ENCODE measurements at regions not wholly inside any gene's neighbourhood (a gene's known extent, or its start where the extent isn't known, plus 50 kb on each side); places are given as distances from the start of the nearest gene placed in this dataset.

GRCh38 chr7:17512181-17512675 lies 213.8 kb downstream of the AHR start:
- no peak overlapping the region for H3K27ac Mint-ChIP-seq
- no peak overlapping the region for H3K4me3 Mint-ChIP-seq (ENCODE audit: low read depth)
- no peaks in the 10 kb centered on the region for H3K36me3 Mint-ChIP-seq (ENCODE audit: insufficient read depth)

DNA sequence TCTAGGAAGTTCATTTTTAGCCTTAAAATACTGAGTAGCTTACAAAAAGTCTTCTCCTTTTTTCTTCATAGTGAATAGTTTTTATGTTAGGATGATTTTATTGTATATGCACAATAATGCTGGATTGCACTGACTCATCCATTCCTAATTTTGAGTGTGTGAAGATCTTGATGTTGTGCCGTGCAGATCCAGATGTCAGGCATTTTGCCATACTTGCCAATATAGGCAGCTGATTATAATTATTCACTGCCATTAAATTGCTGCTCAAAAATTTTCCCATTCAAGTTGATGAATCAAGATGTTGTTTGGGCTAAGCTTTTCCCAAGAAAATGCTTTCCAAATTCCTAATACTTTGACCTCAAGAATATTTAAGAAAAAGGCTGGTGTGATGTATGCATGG lies 218.3 kb downstream of the AHR start:
- Mint-ChIP-seq H3K36me3 (ENCODE audit: insufficient read depth) (no peaks in the 10 kb centered on the region), H3K4me1 (ENCODE audit: low read depth) (peaks cover 7% of the 10 kb centered on the region), H3K27ac (no peak overlapping the region), H3K9me3 (ENCODE audit: low read depth) (no peaks in the 10 kb centered on the region), H3K4me3 (ENCODE audit: low read depth) (no peak overlapping the region), H3K27me3 (no peaks in the 10 kb centered on the region)
- TF ChIP-seq, protein P1, sequence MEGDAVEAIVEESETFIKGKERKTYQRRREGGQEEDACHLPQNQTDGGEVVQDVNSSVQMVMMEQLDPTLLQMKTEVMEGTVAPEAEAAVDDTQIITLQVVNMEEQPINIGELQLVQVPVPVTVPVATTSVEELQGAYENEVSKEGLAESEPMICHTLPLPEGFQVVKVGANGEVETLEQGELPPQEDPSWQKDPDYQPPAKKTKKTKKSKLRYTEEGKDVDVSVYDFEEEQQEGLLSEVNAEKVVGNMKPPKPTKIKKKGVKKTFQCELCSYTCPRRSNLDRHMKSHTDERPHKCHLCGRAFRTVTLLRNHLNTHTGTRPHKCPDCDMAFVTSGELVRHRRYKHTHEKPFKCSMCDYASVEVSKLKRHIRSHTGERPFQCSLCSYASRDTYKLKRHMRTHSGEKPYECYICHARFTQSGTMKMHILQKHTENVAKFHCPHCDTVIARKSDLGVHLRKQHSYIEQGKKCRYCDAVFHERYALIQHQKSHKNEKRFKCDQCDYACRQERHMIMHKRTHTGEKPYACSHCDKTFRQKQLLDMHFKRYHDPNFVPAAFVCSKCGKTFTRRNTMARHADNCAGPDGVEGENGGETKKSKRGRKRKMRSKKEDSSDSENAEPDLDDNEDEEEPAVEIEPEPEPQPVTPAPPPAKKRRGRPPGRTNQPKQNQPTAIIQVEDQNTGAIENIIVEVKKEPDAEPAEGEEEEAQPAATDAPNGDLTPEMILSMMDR (IDR thresholded peaks at IDR 0.05; ENCODE audit: unreplicated experiment), result no peak
- no peak for DNase-seq (ENCODE audit: low spot score, unreplicated experiment)

More at GRCh38 chr7:17512181-17512675, 213.8 kb downstream of the AHR start:
- TF ChIP-seq, protein P1 (IDR thresholded peaks at IDR 0.05; ENCODE audit: unreplicated experiment), result no peak
- no peak for DNase-seq (ENCODE audit: low spot score, unreplicated experiment)
- Mint-ChIP-seq H3K27me3 (no peaks in the 10 kb centered on the region), H3K9me3 (ENCODE audit: low read depth) (no peaks in the 10 kb centered on the region), H3K4me1 (ENCODE audit: low read depth) (peaks cover 5% of the 10 kb centered on the region)

- no peak overlapping the region for H3K4me3 Mint-ChIP-seq (ENCODE audit: low read depth)
- TF ChIP-seq, protein P1 (IDR thresholded peaks at IDR 0.05; ENCODE audit: unreplicated experiment), result no peak
- H3K27me3 Mint-ChIP-seq, result no peaks in the 10 kb centered on the region
- DNase-seq (ENCODE audit: low spot score, unreplicated experiment), result no peak
- H3K36me3 Mint-ChIP-seq (ENCODE audit: insufficient read depth), result no peaks in the 10 kb centered on the region
- peaks cover 10% of the 10 kb centered on the region for H3K4me1 Mint-ChIP-seq (ENCODE audit: low read depth)
- H3K27ac Mint-ChIP-seq, result no peak overlapping the region
- no peaks in the 10 kb centered on the region for H3K9me3 Mint-ChIP-seq (ENCODE audit: low read depth)
These were observed 222.5 kb downstream of the AHR start for GRCh38 chr7:17520941-17521340.

DNA sequence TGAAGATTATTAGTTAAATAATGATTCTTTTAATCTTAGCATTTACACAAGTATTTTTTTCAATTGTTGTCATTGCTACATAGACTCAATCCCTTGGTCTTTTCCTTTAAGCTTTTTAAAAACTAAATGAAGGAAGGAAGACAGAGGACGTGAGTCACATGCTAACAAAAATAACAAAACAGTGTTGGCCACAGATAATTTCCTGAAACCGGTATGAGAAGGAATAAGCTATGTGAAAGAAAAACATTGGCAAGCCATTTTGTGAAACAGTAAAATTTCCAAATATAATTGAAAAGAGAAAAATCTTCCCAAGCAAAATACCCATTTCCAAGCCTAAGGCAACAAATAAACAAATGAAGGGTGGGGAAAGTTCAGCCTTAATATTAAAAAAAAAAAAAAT lies 223.0 kb downstream of the AHR start:
- H3K36me3 Mint-ChIP-seq (ENCODE audit: insufficient read depth), result no peaks in the 10 kb centered on the region
- peaks cover 10% of the 10 kb centered on the region for H3K4me1 Mint-ChIP-seq (ENCODE audit: low read depth)
- H3K27ac Mint-ChIP-seq, result no peak overlapping the region
- DNase-seq (ENCODE audit: low spot score, unreplicated experiment), result no peak
- H3K27me3 Mint-ChIP-seq, result no peaks in the 10 kb centered on the region
- no peak overlapping the region for H3K4me3 Mint-ChIP-seq (ENCODE audit: low read depth)
- TF ChIP-seq, protein P1 (IDR thresholded peaks at IDR 0.05; ENCODE audit: unreplicated experiment), result no peak
- no peaks in the 10 kb centered on the region for H3K9me3 Mint-ChIP-seq (ENCODE audit: low read depth)

- TF ChIP-seq, protein P1 (IDR thresholded peaks at IDR 0.05; ENCODE audit: unreplicated experiment), result no peak
- Mint-ChIP-seq H3K36me3 (ENCODE audit: insufficient read depth) (no peaks in the 10 kb centered on the region), H3K9me3 (ENCODE audit: low read depth) (no peaks in the 10 kb centered on the region), H3K4me3 (ENCODE audit: low read depth) (no peak overlapping the region), H3K27me3 (no peaks in the 10 kb centered on the region), H3K27ac (no peak overlapping the region), H3K4me1 (ENCODE audit: low read depth) (peaks cover 10% of the 10 kb centered on the region)
- DNase-seq (ENCODE audit: low spot score, unreplicated experiment), result no peak
These were observed 225.6 kb downstream of the AHR start for GRCh38 chr7:17523813-17524739.

All from progenitor cell of endocrine pancreas (in vitro differentiated cells).